ENCODE measurements at regions not wholly inside any gene's neighbourhood (a gene's known extent, or its start where the extent isn't known, plus 50 kb on each side); places are given as distances from the start of the nearest gene placed in this dataset.

DNA sequence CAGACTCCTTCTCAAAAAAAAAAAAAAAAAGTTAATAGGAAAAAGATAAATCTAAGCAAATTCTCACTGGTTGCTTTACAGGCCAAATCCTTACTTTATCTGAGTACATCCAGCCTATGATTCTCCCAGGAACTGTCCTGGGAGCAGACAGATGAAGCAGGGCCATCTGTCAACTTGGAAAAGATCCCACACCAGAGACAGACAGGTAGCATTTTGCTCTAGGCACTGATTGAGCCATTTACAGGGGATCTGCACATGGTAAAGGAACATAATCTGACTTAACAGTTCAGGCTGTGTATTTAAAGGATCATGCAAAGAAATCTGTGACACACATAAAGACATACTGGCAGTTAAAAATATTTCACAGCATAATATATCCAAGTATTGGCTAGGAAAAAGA is 1006.5 kb downstream of the TBL1XR1 start:
- Histone ChIP-seq H3K79me2 (ENCODE audit: control insufficient read depth, insufficient read depth, low read length) (no peaks in the 10 kb centered on the region), H3K9ac (ENCODE audit: insufficient read depth in 1 of 2, low read depth in 2 of 2, low read length in 2 of 2) (no peak overlapping the region), H2AFZ (ENCODE audit: low read depth, low read length) (no peak overlapping the region), H3K4me1 (replicated peaks in 1 of 2; ENCODE audit: control insufficient read depth in 2 of 2, insufficient read depth in 2 of 2, low read length in 2 of 2) (no peaks in the 10 kb centered on the region), H3K27ac (ENCODE audit: extremely low read depth, low read depth, low read length) (no peak overlapping the region), H4K20me1 (replicated peaks; ENCODE audit: control insufficient read depth, insufficient read depth, low read length) (no peaks in the 10 kb centered on the region), H3K4me2 (ENCODE audit: insufficient read depth, low read length) (no peak overlapping the region), H3K27me3 (ENCODE audit: control insufficient read depth in 2 of 2, insufficient read depth in 2 of 2, low read length in 2 of 2) (no peaks in the 10 kb centered on the region), H3K9me1 (ENCODE audit: control insufficient read depth, insufficient read depth, low read length) (no peaks in the 10 kb centered on the region), H3K9me3 (replicated peaks; ENCODE audit: control insufficient read depth, insufficient read depth, low read depth, low read length) (no peaks in the 10 kb centered on the region; the same call in 1 of the 2 replicates), H3K4me3 (no peak overlapping the region), H3K36me3 (ENCODE audit: control insufficient read depth, insufficient read depth, low read length) (no peaks in the 10 kb centered on the region)
- POLR2A ChIA-PET, result no interaction called here
- CTCF ChIA-PET (ENCODE audit: low intra/inter-chr PET ratio), result no interaction called here
- DNase-seq (ENCODE audit: extremely low read depth in 1 of 4, low spot score in 3 of 4) (no peak), ATAC-seq (no peak), FAIRE-seq (no peak)
- TF ChIP-seq, protein P1, sequence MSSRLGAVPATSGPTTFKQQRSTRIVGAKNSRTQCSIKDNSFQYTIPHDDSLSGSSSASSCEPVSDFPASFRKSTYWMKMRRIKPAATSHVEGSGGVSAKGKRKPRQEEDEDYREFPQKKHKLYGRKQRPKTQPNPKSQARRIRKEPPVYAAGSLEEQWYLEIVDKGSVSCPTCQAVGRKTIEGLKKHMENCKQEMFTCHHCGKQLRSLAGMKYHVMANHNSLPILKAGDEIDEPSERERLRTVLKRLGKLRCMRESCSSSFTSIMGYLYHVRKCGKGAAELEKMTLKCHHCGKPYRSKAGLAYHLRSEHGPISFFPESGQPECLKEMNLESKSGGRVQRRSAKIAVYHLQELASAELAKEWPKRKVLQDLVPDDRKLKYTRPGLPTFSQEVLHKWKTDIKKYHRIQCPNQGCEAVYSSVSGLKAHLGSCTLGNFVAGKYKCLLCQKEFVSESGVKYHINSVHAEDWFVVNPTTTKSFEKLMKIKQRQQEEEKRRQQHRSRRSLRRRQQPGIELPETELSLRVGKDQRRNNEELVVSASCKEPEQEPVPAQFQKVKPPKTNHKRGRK (tag; IDR thresholded peaks at IDR 0.05), result no peak
- no peak for TF ChIP-seq ZNF764 (CRISPR knock-in tag; IDR thresholded peaks at IDR 0.05; ENCODE audit: low read depth)
- TF ChIP-seq POLR2H (tag; IDR thresholded peaks at IDR 0.05; ENCODE audit: low read depth), result no peak
- TF ChIP-seq, protein P2, sequence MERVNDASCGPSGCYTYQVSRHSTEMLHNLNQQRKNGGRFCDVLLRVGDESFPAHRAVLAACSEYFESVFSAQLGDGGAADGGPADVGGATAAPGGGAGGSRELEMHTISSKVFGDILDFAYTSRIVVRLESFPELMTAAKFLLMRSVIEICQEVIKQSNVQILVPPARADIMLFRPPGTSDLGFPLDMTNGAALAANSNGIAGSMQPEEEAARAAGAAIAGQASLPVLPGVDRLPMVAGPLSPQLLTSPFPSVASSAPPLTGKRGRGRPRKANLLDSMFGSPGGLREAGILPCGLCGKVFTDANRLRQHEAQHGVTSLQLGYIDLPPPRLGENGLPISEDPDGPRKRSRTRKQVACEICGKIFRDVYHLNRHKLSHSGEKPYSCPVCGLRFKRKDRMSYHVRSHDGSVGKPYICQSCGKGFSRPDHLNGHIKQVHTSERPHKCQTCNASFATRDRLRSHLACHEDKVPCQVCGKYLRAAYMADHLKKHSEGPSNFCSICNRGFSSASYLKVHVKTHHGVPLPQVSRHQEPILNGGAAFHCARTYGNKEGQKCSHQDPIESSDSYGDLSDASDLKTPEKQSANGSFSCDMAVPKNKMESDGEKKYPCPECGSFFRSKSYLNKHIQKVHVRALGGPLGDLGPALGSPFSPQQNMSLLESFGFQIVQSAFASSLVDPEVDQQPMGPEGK (CRISPR knock-in tag; IDR thresholded peaks at IDR 0.05; ENCODE audit: borderline replicate concordance), result no peak
- no peak for TF ChIP-seq MAFF (IDR thresholded peaks at IDR 0.05; ENCODE audit: low read length)
- TF ChIP-seq ZNF316 (IDR thresholded peaks at IDR 0.05), result no peak
- TF ChIP-seq GATAD2A (IDR thresholded peaks at IDR 0.05), result no peak
- no peak for TF ChIP-seq ZNF232 (CRISPR knock-in tag; IDR thresholded peaks at IDR 0.05)
- no peak for TF ChIP-seq FOXK2 (conservative IDR thresholded peaks at IDR 0.05 in 1 of 2, IDR thresholded peaks at IDR 0.05 in 1 of 2; ENCODE audit: low read depth in 2 of 2)
- TF ChIP-seq DMBX1 (CRISPR knock-in tag; IDR thresholded peaks at IDR 0.05; ENCODE audit: borderline replicate concordance), result no peak
- TF ChIP-seq ZNF224 (CRISPR knock-in tag; IDR thresholded peaks at IDR 0.05), result no peak
- no peak for TF ChIP-seq TAL1 (IDR thresholded peaks at IDR 0.05)
- no peak for TF ChIP-seq NR4A1 (CRISPR knock-in tag; IDR thresholded peaks at IDR 0.05)
- TF ChIP-seq NR4A1 (tag; IDR thresholded peaks at IDR 0.05), result no peak
- TF ChIP-seq SIRT6 (IDR thresholded peaks at IDR 0.05; ENCODE audit: low read depth, low read length), result no peak
- TF ChIP-seq MCM3 (IDR thresholded peaks at IDR 0.05), result no peak
- TF ChIP-seq DPF2 (IDR thresholded peaks at IDR 0.05), result no peak
- TF ChIP-seq, protein P3, sequence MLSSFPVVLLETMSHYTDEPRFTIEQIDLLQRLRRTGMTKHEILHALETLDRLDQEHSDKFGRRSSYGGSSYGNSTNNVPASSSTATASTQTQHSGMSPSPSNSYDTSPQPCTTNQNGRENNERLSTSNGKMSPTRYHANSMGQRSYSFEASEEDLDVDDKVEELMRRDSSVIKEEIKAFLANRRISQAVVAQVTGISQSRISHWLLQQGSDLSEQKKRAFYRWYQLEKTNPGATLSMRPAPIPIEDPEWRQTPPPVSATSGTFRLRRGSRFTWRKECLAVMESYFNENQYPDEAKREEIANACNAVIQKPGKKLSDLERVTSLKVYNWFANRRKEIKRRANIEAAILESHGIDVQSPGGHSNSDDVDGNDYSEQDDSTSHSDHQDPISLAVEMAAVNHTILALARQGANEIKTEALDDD (IDR thresholded peaks at IDR 0.05), result no peak
- intact Hi-C loops (cut with micrococcal nuclease), result no loop called here
- no TSS peak for BruUV-seq (replicated peaks)
- in situ Hi-C loops (cut with MboI), result no loop called here

Measured in K562 (cell line).